ENCODE measurements at regions not wholly inside any gene's neighbourhood (a gene's known extent, or its start where the extent isn't known, plus 50 kb on each side); places are given as distances from the start of the nearest gene placed in this dataset.

- Histone ChIP-seq H3K4ac (ENCODE audit: low read depth, low read length) (no peak overlapping the region), H2BK12ac (ENCODE audit: insufficient read length, low read depth, low read length) (no peak overlapping the region), H3K4me1 (ENCODE audit: insufficient read depth, low read length) (no peaks in the 10 kb centered on the region), H4K20me1 (ENCODE audit: control insufficient read depth, insufficient read depth, insufficient read length) (no peaks in the 10 kb centered on the region), H4K5ac (ENCODE audit: insufficient read length, low read depth, low read length) (no peak overlapping the region), H4K8ac (replicated peaks; ENCODE audit: insufficient read length, low read depth, low read length) (no peak overlapping the region), H3K14ac (ENCODE audit: insufficient read depth, low read length) (no peak overlapping the region), H3K27me3 (ENCODE audit: insufficient read depth, low read length) (no peaks in the 10 kb centered on the region), H3K56ac (ENCODE audit: insufficient read length, low read depth, low read length) (no peak overlapping the region), H3K79me2 (ENCODE audit: insufficient read depth, low read length) (no peaks in the 10 kb centered on the region), H2AFZ (ENCODE audit: low read length) (no peak overlapping the region), H2BK5ac (ENCODE audit: insufficient read length, low read length) (no peak overlapping the region), H3T11ph (ENCODE audit: low read length) (no peak overlapping the region), H3K23me2 (ENCODE audit: insufficient read length, low read depth, low read length, poor library complexity, severe bottlenecking) (no peaks in the 10 kb centered on the region), H4K91ac (ENCODE audit: insufficient read length, low read depth, low read length) (no peak overlapping the region), H3K79me1 (ENCODE audit: insufficient read depth, low read depth, low read length, poor library complexity, severe bottlenecking) (no peaks in the 10 kb centered on the region), H2AK5ac (ENCODE audit: insufficient read length, low read length) (no peak overlapping the region), H2BK20ac (ENCODE audit: low read depth, low read length, poor library complexity, severe bottlenecking) (no peak overlapping the region), H3K27ac (ENCODE audit: insufficient read length, low read depth, low read length) (no peak overlapping the region), H3K4me2 (ENCODE audit: insufficient read depth, insufficient read length, low read length) (no peak overlapping the region), H3K18ac (ENCODE audit: insufficient read length, low read depth, low read length) (no peak overlapping the region), H2BK15ac (ENCODE audit: low read depth, low read length) (no peak overlapping the region), H3K9ac (ENCODE audit: extremely low read depth, insufficient read length, low read length) (no peak overlapping the region), H3K9me3 (ENCODE audit: control insufficient read depth, low read depth, low read length) (no peaks in the 10 kb centered on the region), H3K23ac (ENCODE audit: insufficient read length, low read depth, low read length) (no peak overlapping the region), H2BK120ac (ENCODE audit: low read depth, low read length, poor library complexity, severe bottlenecking) (no peak overlapping the region)
- H3K4me3 Mint-ChIP-seq, result no peak overlapping the region
- no peaks in the 10 kb centered on the region; the same call in 1 of the 2 replicates for H3K27me3 Mint-ChIP-seq (ENCODE audit: low read depth)
- peaks cover 0 to 2% of the 10 kb centered on the region in 2 experiments; a peak in 1 of 4 replicates for H3K4me1 Mint-ChIP-seq
- WGBS (ENCODE audit: extremely low coverage, insufficient read length, low lambda C conversion rate), result no CpG with 5 or more reads among the region's 4 CpGs
- DNase-seq, result no peak
- no peak for TF ChIP-seq CTCF (conservative IDR thresholded peaks at IDR 0.05)
- no peaks in the 10 kb centered on the region for H3K36me3 Mint-ChIP-seq (ENCODE audit: insufficient read depth in 1 of 3, low read depth in 3 of 3)
- H3K27ac Mint-ChIP-seq, result 0 out of 7 replicates have a peak overlapping the region, but pooled peaks of 1 of the 3 experiments have one; percentile 19
- H3K9me3 Mint-ChIP-seq, result no peaks in the 10 kb centered on the region
These were observed 477.5 kb upstream of the MPDZ start for GRCh38 chr9:13756943-13757342.
